HepG2 (cell line): ENCODE measurements at regions not wholly inside any gene's neighbourhood (a gene's known extent, or its start where the extent isn't known, plus 50 kb on each side); places are given as distances from the start of the nearest gene placed in this dataset.

Experiments
- ATAC-seq: fragments of 200-7000 bp; cut with Tn5 transposase; 3 replicates; pipeline ENCODE4 v1.9.1; 2020; ENCODE audit warnings: mild to moderate bottlenecking, moderate library complexity
- BruUV-seq: library from RNA; stranded (reverse); fragments of 400-500 nt; replicated peaks from 2 replicates; lab custom pipeline; 2021; lab: Mats Ljungman, UMichigan
- CTCF ChIA-PET: fragments of 300-600 bp; formaldehyde crosslinking; extraction: SDS; loops from one replicate; lab custom pipeline; 2021; ENCODE audit warnings: low total read pairs, inconsistent platforms, low intra/inter-chr PET ratio; lab: Yijun Ruan, JAX
- POLR2A ChIA-PET: fragments of 350-600 bp; sonication (Branson Sonifier 250); formaldehyde crosslinking; loops from one replicate; lab custom pipeline; 2020; ENCODE audit warnings: antibody characterized with exemption, inconsistent platforms; lab: Yijun Ruan, JAX
- DNase-seq: peaks from one replicate; pipeline ENCODE4 v3.0.0-alpha.2; 2015; ENCODE audit warnings: low spot score
- FAIRE-seq: peaks from 3 replicates; lab custom pipeline; 2011; peaks lifted over from hg19 to GRCh38; lab: Jason Lieb, UNC
- H2AFZ ChIP-seq: one replicate; pipeline ENCODE4 v1.6.1; 2011; ENCODE audit warnings: low read length, inconsistent platforms
- H3K27ac ChIP-seq: fragments of 300-600 bp; 3 replicates; pipeline ENCODE4 v1.8.0; 2011; ENCODE audit warnings: mixed run types, mild to moderate bottlenecking, mixed read lengths, low read length, inconsistent platforms; ENCODE audit not compliant: insufficient read depth; ENCODE audit errors: extremely low read length
- H3K27me3 ChIP-seq, 2 experiments: fragments of 200-600 bp in 1 of 2; 2 replicates in 1 of 2; 3 replicates in 1 of 2; pipeline versions ENCODE4 v1.6.0 to v1.8.0; 2011; ENCODE audit warnings: low read length in 2 of 2, mild to moderate bottlenecking in 2 of 2, moderate library complexity in 2 of 2, inconsistent platforms in 1 of 2; ENCODE audit not compliant: insufficient read depth in 2 of 2, control insufficient read depth in 1 of 2
- H3K36me3 ChIP-seq, 2 experiments: fragments of 200-600 bp in 1 of 2; replicated peaks in 1 of 2; 2 replicates in 1 of 2; 3 replicates in 1 of 2; pipeline versions ENCODE4 v1.5.1 to v1.8.0; 2011; ENCODE audit warnings: low read length in 2 of 2, inconsistent platforms in 1 of 2; ENCODE audit not compliant: insufficient read depth in 2 of 2, control insufficient read depth in 1 of 2
- H3K4me1 ChIP-seq: 2 replicates; pipeline ENCODE4 v1.5.1; 2012; ENCODE audit warnings: low read length, inconsistent platforms; ENCODE audit not compliant: insufficient read depth
- H3K4me2 ChIP-seq: 2 replicates; pipeline ENCODE4 v1.6.0; 2011; ENCODE audit warnings: low read depth, low read length, inconsistent platforms
- H3K4me3 ChIP-seq, 3 experiments: fragments of 200-600 bp in 1 of 3; sonication (generic), shearing (Covaris generic) in 1 of 3; replicated peaks in 1 of 3; 2 replicates each; pipeline ENCODE4 v1.5.1; 2011 to 2016; ENCODE audit warnings: low read length in 3 of 3, inconsistent platforms in 2 of 3, low read depth in 2 of 3, mild to moderate bottlenecking in 2 of 3, control low read depth in 1 of 3, mixed read lengths in 1 of 3; ENCODE audit not compliant: insufficient read depth in 1 of 3
- H3K79me2 ChIP-seq: one replicate; pipeline ENCODE4 v1.6.1; 2011; ENCODE audit warnings: low read length, inconsistent platforms; ENCODE audit not compliant: insufficient read depth
- H3K9ac ChIP-seq: 2 replicates; pipeline ENCODE4 v1.6.0; 2011; ENCODE audit warnings: mild to moderate bottlenecking, low read depth, low read length, inconsistent platforms; ENCODE audit not compliant: insufficient read depth
- H3K9me3 ChIP-seq: 2 replicates; pipeline ENCODE4 v1.5.1; 2012; ENCODE audit warnings: mild to moderate bottlenecking, low read length
- H4K20me1 ChIP-seq: 2 replicates; pipeline ENCODE4 v1.6.0; 2011; ENCODE audit warnings: inconsistent platforms, mild to moderate bottlenecking, low read length, moderate library complexity; ENCODE audit not compliant: insufficient read depth
- ATM ChIP-seq: fragments of 450-650 bp; IDR thresholded peaks from 2 replicates; pipeline ENCODE4 v1.7.1; 2017; ENCODE audit warnings: mild to moderate bottlenecking, borderline replicate concordance
- FOXA1 ChIP-seq, 2 experiments: fragments of 450-650 bp in 1 of 2; sonication (generic) in 1 of 2; formaldehyde crosslinking in 1 of 2; IDR thresholded peaks; 2 replicates each; pipeline versions ENCODE4 v1.4.0 to v1.6.1; 2016 to 2020; ENCODE audit warnings: missing genetic modification reagents in 1 of 2
- RBAK ChIP-seq: sonication (generic); formaldehyde crosslinking; IDR thresholded peaks from 2 replicates; pipeline ENCODE4 v1.5.1; 2020; ENCODE audit warnings: mild to moderate bottlenecking, missing genetic modification reagents
- ZBTB20 ChIP-seq: sonication (generic); formaldehyde crosslinking; IDR thresholded peaks from 2 replicates; pipeline ENCODE4 v1.8.1; 2023; ENCODE audit warnings: missing genetic modification reagents, low read depth, mild to moderate bottlenecking, borderline replicate concordance
- ZNF24 ChIP-seq: fragments of 450-650 bp; IDR thresholded peaks from 2 replicates; pipeline ENCODE4 v1.6.1; 2017; ENCODE audit warnings: antibody characterized with exemption, mild to moderate bottlenecking
- ZNF558 ChIP-seq: sonication (generic); formaldehyde crosslinking; IDR thresholded peaks from 2 replicates; pipeline ENCODE4 v1.9.0; 2022; ENCODE audit warnings: mild to moderate bottlenecking, missing genetic modification reagents, borderline replicate concordance
- ZNF629 ChIP-seq: sonication (generic); formaldehyde crosslinking; conservative IDR thresholded peaks from 2 replicates; pipeline ENCODE4 v1.5.0; 2020; ENCODE audit warnings: missing genetic modification reagents
- ZXDC ChIP-seq: sonication (generic); formaldehyde crosslinking; IDR thresholded peaks from 2 replicates; pipeline ENCODE4 v1.5.0; 2020; ENCODE audit warnings: mild to moderate bottlenecking, missing genetic modification reagents
- WGBS: methylation state at CpG from one replicate; pipeline ENCODE4 v1.1.6; 2017; ENCODE audit warnings: low lambda C conversion rate; 5-methylcytosine and 5-hydroxymethylcytosine counted together
- in situ Hi-C: cut with HindIII; loops from 2 replicates; pipeline ENCODE4 v1.10.0; 2017; ENCODE audit warnings: low pct_unique_long_range_greater_than_20kb; ENCODE audit not compliant: extremely low pct_ligation_motif_present
- intact Hi-C: fragments of 100-400 bp; cut with micrococcal nuclease; formaldehyde crosslinking; loops from one replicate; pipeline ENCODE4 v1.10.0; 2022; ENCODE audit not compliant: unreplicated experiment
- TF ChIP-seq, protein P1 (sequence below): sonication (generic); formaldehyde crosslinking; IDR thresholded peaks from 2 replicates; pipeline ENCODE4 v1.8.1; 2023; ENCODE audit warnings: mild to moderate bottlenecking, inconsistent platforms, moderate library complexity, missing genetic modification reagents, borderline replicate concordance

DNA sequence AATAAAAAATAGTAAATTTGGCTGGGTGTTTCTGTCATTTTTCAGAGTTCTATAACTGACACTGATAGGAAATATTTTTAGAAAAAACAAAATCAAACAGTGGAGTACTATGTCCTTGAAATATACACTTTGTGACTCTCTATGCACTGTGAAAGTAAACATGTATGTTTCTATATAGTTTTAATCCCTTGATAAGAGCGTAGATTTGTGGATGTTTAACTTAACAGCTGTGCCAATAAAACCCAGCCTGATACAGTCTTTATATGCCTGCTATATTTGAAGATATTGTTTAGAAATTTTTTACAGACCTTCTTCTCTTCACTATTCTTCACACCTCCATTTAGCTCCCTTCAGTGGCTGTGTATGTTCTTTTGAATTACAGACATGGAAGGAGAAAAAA lies 473.3 kb upstream of the FZD8 start:
- H3K4me2 ChIP-seq = no peak overlapping the region

More for the DNA sequence above, 473.3 kb upstream of the FZD8 start:
- H3K4me1 ChIP-seq = peaks cover under 1% of the 10 kb centered on the region; the same call in 1 of the 2 replicates
- H3K79me2 ChIP-seq = no peaks in the 10 kb centered on the region
- no peak overlapping the region for H3K9ac ChIP-seq
- H2AFZ ChIP-seq = no peak overlapping the region
- no peak for ATAC-seq
- no TSS peak for BruUV-seq
- no peak overlapping the region for H3K27ac ChIP-seq
- TF ChIP-seq ATM (no peak), ZXDC (CRISPR knock-in tag) (no peak), FOXA1 (IDR thresholded peaks at IDR 0.05) (no peak), FOXA1 (CRISPR knock-in tag; IDR thresholded peaks at IDR 0.05) (no peak), RBAK (CRISPR knock-in tag) (no peak), ZBTB20 (no peak), ZNF558 (CRISPR knock-in tag) (no peak), ZNF24 (no peak), ZNF629 (CRISPR knock-in tag) (no peak)
- TF ChIP-seq, protein P1, sequence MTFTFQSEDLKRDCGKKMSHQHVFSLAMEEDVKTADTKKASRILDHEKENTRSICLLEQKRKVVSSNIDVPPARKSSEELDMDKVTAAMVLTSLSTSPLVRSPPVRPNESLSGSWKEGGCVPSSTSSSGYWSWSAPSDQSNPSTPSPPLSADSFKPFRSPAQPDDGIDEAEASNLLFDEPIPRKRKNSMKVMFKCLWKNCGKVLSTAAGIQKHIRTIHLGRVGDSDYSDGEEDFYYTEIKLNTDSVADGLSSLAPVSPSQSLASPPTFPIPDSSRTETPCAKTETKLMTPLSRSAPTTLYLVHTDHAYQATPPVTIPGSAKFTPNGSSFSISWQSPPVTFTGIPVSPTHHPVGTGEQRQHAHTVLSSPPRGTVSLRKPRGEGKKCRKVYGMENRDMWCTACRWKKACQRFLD (CRISPR knock-in tag) = no peak
- POLR2A ChIA-PET = no interaction called here
- intact Hi-C loops (no loop called here), in situ Hi-C loops (no loop called here)
- H4K20me1 ChIP-seq = no peaks in the 10 kb centered on the region
- no peak overlapping the region for H3K4me3 ChIP-seq
- CTCF ChIA-PET = no interaction called here
- H3K9me3 ChIP-seq = no peaks in the 10 kb centered on the region
- no peaks in the 10 kb centered on the region for H3K36me3 ChIP-seq
- DNase-seq = no peak
- H3K27me3 ChIP-seq = no peaks in the 10 kb centered on the region
- 7% methylated on average over 1 of the region's 1 CpG for whole genome bisulfite sequencing
- FAIRE-seq = no peak
